SH-SY5Y (cell line): ENCODE measurements at regions not wholly inside any gene's neighbourhood (a gene's known extent, or its start where the extent isn't known, plus 50 kb on each side); places are given as distances from the start of the nearest gene placed in this dataset.

Experiments used
- GATA2 ChIP-seq: IDR thresholded peaks from 2 replicates; pipeline ENCODE4 v1.6.1; 2011; ENCODE audit warnings: mild to moderate bottlenecking, low read depth, low read length
- GATA3 ChIP-seq: IDR thresholded peaks from 2 replicates; pipeline ENCODE4 v1.6.1; 2011; ENCODE audit warnings: low read depth, mild to moderate bottlenecking, low read length, moderate library complexity

GRCh38 chr17:77725846-77726245 lies 232.7 kb upstream of the TNRC6C start:
- TF ChIP-seq GATA2 (no peak), GATA3 (no peak)
